HL-60 (cell line): ENCODE measurements at regions not wholly inside any gene's neighbourhood (a gene's known extent, or its start where the extent isn't known, plus 50 kb on each side); places are given as distances from the start of the nearest gene placed in this dataset.

Experiments used
- CTCF ChIP-seq: IDR thresholded peaks from one replicate; pipeline ENCODE4 v1.5.1; 2011; ENCODE audit warnings: low read length, control low read depth, inconsistent platforms; ENCODE audit not compliant: insufficient read depth
- POLR2AphosphoS5 ChIP-seq: IDR thresholded peaks from 2 replicates; pipeline ENCODE4 v1.6.1; 2012; ENCODE audit warnings: low read depth
- REST ChIP-seq: IDR thresholded peaks from 2 replicates; pipeline ENCODE4 v1.6.1; 2012; ENCODE audit warnings: low read depth; ENCODE audit not compliant: insufficient replicate concordance

- TF ChIP-seq CTCF, result no peak
- TF ChIP-seq REST, result no peak
- TF ChIP-seq POLR2AphosphoS5, result no peak
Measured at GRCh38 chrX:104392350-104392749, 137.6 kb upstream of the ESX1 start.
